GM12878 (cell line): ENCODE measurements at regions not wholly inside any gene's neighbourhood (a gene's known extent, or its start where the extent isn't known, plus 50 kb on each side); places are given as distances from the start of the nearest gene placed in this dataset.

Source experiments
- ATAC-seq: fragments of 200-7000 bp; cut with Tn5 transposase; 3 replicates; pipeline ENCODE4 v1.9.1; 2020; ENCODE audit warnings: mild to moderate bottlenecking, moderate library complexity
- BruUV-seq: library from RNA; stranded (reverse); fragments of 400-500 nt; replicated peaks from 2 replicates; lab custom pipeline; 2021; lab: Mats Ljungman, UMichigan
- CTCF ChIA-PET: fragments of 300-600 bp; sonication (Branson Sonifier 250); formaldehyde crosslinking; extraction: SDS; loops from one replicate; lab custom pipeline; 2021; ENCODE audit warnings: inconsistent platforms; lab: Yijun Ruan, JAX
- POLR2A ChIA-PET: fragments of 350-600 bp; formaldehyde crosslinking; extraction: SDS; loops from one replicate; lab custom pipeline; 2021; ENCODE audit warnings: inconsistent platforms; lab: Charles Lee
- RAD21 ChIA-PET: fragments of 300-600 bp; sonication (Branson Sonifier 250); formaldehyde crosslinking; loops from one replicate; lab custom pipeline; 2023; ENCODE audit warnings: antibody characterized with exemption; ENCODE audit not compliant: unreplicated experiment; lab: Charles Lee
- SMC1A ChIA-PET: fragments of 300-600 bp; sonication (Branson Sonifier 250); formaldehyde crosslinking; loops from one replicate; lab custom pipeline; 2023; ENCODE audit not compliant: unreplicated experiment, uncharacterized antibody; lab: Charles Lee
- DNase-seq: peaks from one replicate; pipeline ENCODE4 v3.0.0-alpha.2; 2011; ENCODE audit warnings: low read depth, low spot score
- FAIRE-seq: peaks from 3 replicates; lab custom pipeline; 2011; peaks lifted over from hg19 to GRCh38; lab: Jason Lieb, UNC
- H2AFZ ChIP-seq: 2 replicates; pipeline ENCODE4 v1.6.0; 2011; ENCODE audit warnings: low read depth, low read length, control low read depth; ENCODE audit not compliant: control insufficient read depth
- H3K27ac ChIP-seq: 2 replicates; pipeline ENCODE4 v1.5.1; 2011; ENCODE audit warnings: control low read depth; ENCODE audit not compliant: control insufficient read depth, insufficient read depth
- H3K27me3 ChIP-seq, 2 experiments: replicated peaks in 1 of 2; 2 replicates each; pipeline versions ENCODE4 v1.6.0 to v1.6.1; 2011; ENCODE audit warnings: low read length in 1 of 2; ENCODE audit not compliant: control insufficient read depth in 2 of 2, insufficient read depth in 2 of 2
- H3K36me3 ChIP-seq, 2 experiments: 2 replicates each; pipeline ENCODE4 v1.5.1; 2011; ENCODE audit warnings: low read length in 1 of 2; ENCODE audit not compliant: control insufficient read depth in 2 of 2, insufficient read depth in 2 of 2
- H3K4me1 ChIP-seq: 2 replicates; pipeline ENCODE4 v1.6.1; 2011; ENCODE audit warnings: mild to moderate bottlenecking, low read length, moderate library complexity, mixed read lengths; ENCODE audit not compliant: control insufficient read depth, insufficient read depth
- H3K4me2 ChIP-seq: 2 replicates; pipeline ENCODE4 v1.6.0; 2011; ENCODE audit warnings: control low read depth; ENCODE audit not compliant: control insufficient read depth, insufficient read depth
- H3K4me3 ChIP-seq: fragments of 200-600 bp; sonication (generic); 2 replicates; pipeline ENCODE4 v1.5.1; 2016
- H3K79me2 ChIP-seq: 2 replicates; pipeline ENCODE4 v1.6.0; 2011; ENCODE audit warnings: low read length; ENCODE audit not compliant: control insufficient read depth, insufficient read depth
- H3K9ac ChIP-seq: 2 replicates; pipeline ENCODE4 v1.8.0; 2011; ENCODE audit warnings: low read length, control low read depth, mixed read lengths; ENCODE audit not compliant: control insufficient read depth, insufficient read depth
- H3K9me3 ChIP-seq: replicated peaks from 3 replicates; pipeline ENCODE4 v1.5.1; 2011; ENCODE audit warnings: mild to moderate bottlenecking, low read length; ENCODE audit not compliant: control insufficient read depth, insufficient read depth
- H4K20me1 ChIP-seq: 2 replicates; pipeline ENCODE4 v1.6.0; 2011; ENCODE audit not compliant: control insufficient read depth, insufficient read depth
- IRF4 ChIP-seq: IDR thresholded peaks from 2 replicates; pipeline ENCODE4 v1.6.1; 2011; ENCODE audit warnings: low read depth, low read length
- JUNB ChIP-seq: IDR thresholded peaks from 2 replicates; pipeline ENCODE4 v1.6.1; 2016; ENCODE audit warnings: antibody characterized with exemption, mild to moderate bottlenecking
- NFYA ChIP-seq: IDR thresholded peaks from 2 replicates; pipeline ENCODE4 v1.6.1; 2011; ENCODE audit warnings: low read depth, mild to moderate bottlenecking, low read length, improper control_type of control experiment, borderline replicate concordance
- PAX5 ChIP-seq: IDR thresholded peaks from 2 replicates; pipeline ENCODE4 v1.6.1; 2011; ENCODE audit warnings: low read depth, low read length, borderline replicate concordance
- SMAD1 ChIP-seq: fragments of 450-650 bp; IDR thresholded peaks from 2 replicates; pipeline ENCODE4 v1.6.1; 2018; ENCODE audit warnings: mild to moderate bottlenecking, low read depth; ENCODE audit not compliant: partially characterized antibody
- SREBF1 ChIP-seq: IDR thresholded peaks from 2 replicates; pipeline ENCODE4 v1.6.1; 2012; ENCODE audit warnings: mild to moderate bottlenecking, low read length
- TCF3 ChIP-seq: IDR thresholded peaks from 2 replicates; pipeline ENCODE4 v1.6.1; 2012; ENCODE audit warnings: low read depth, mild to moderate bottlenecking, low read length, borderline replicate concordance; ENCODE audit not compliant: insufficient read depth
- WGBS: methylation state at CpG from one replicate; pipeline ENCODE4 v1.1.6; 2016; ENCODE audit warnings: low lambda C conversion rate; ENCODE audit not compliant: insufficient replicate concordance, insufficient coverage; ENCODE audit errors: missing lambda C conversion rate; 5-methylcytosine and 5-hydroxymethylcytosine counted together
- in situ Hi-C: fragments of 300-500 bp; cut with MboI; formaldehyde crosslinking; loops from 9 replicates; pipeline ENCODE4 v1.14.3; 2018; ENCODE audit warnings: mixed read lengths
- intact Hi-C: fragments of 100-400 bp; cut with micrococcal nuclease; formaldehyde crosslinking; loops from one replicate; pipeline ENCODE4 v1.14.2; 2022; ENCODE audit not compliant: unreplicated experiment
- TF ChIP-seq, protein P1 (sequence below): fragments of 450-650 bp; IDR thresholded peaks from 2 replicates; pipeline ENCODE4 v1.6.1; 2014; ENCODE audit warnings: mild to moderate bottlenecking
- TF ChIP-seq, protein P2 (sequence below): IDR thresholded peaks from 2 replicates; pipeline ENCODE4 v1.6.1; 2012; ENCODE audit warnings: mild to moderate bottlenecking, low read depth, low read length

DNA sequence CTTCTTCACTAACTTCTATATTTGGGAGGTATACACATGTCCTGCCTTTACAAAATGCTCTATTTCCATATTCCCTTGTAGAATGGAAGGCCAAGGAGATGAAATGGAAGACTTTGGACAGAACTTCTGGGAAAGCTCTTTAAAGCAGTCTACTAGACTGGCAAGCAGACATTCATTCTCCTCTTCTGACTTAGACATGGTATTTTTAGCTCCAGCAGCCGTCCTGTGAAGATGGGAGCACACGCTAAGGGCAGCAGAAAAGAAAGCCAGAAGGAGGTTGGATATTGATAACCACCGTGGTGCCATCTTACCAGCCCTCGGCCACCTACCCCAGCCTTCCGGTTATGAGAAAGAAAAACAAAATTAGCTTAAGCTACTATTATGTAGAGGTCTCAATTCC is 70.1 kb upstream of the E2F3 start:
- WGBS, result 30% methylated on average over 5 of the region's 5 CpGs
- RAD21 ChIA-PET, result no interaction called here
- in situ Hi-C loops, result no loop called here
- H3K9me3 ChIP-seq, result no peaks in the 10 kb centered on the region; the same call in 2 of the 3 replicates
- CTCF ChIA-PET, result interaction anchor here (0.9 to 1.3 kb wide), 3 partner anchors 11 to 196 kb away, joined by 3 read pairs; no protein-coding TSS in a partner anchor
- intact Hi-C loops, result no loop called here
- no peak overlapping the region for H3K27ac ChIP-seq
- no peak overlapping the region for H2AFZ ChIP-seq
- no peaks in the 10 kb centered on the region for H3K36me3 ChIP-seq
- POLR2A ChIA-PET, result no interaction called here
- H3K4me2 ChIP-seq, result no peak overlapping the region
- ATAC-seq (no peak), DNase-seq (no peak), FAIRE-seq (no peak)
- H4K20me1 ChIP-seq, result no peaks in the 10 kb centered on the region
- no peaks in the 10 kb centered on the region for H3K27me3 ChIP-seq
- H3K9ac ChIP-seq, result no peak overlapping the region
- H3K79me2 ChIP-seq, result no peaks in the 10 kb centered on the region
- SMC1A ChIA-PET, result interaction anchor here (1.1 to 1.3 kb wide), 2 partner anchors 11 to 34 kb away, joined by 3 to 4 read pairs; no protein-coding TSS in a partner anchor
- no peaks in the 10 kb centered on the region for H3K4me1 ChIP-seq
- no TSS peak for BruUV-seq
- TF ChIP-seq, protein P1, sequence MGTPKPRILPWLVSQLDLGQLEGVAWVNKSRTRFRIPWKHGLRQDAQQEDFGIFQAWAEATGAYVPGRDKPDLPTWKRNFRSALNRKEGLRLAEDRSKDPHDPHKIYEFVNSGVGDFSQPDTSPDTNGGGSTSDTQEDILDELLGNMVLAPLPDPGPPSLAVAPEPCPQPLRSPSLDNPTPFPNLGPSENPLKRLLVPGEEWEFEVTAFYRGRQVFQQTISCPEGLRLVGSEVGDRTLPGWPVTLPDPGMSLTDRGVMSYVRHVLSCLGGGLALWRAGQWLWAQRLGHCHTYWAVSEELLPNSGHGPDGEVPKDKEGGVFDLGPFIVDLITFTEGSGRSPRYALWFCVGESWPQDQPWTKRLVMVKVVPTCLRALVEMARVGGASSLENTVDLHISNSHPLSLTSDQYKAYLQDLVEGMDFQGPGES, result no peak
- no peak for TF ChIP-seq TCF3
- no peak for TF ChIP-seq NFYA
- no peak for TF ChIP-seq SREBF1
- TF ChIP-seq IRF4, result no peak
- TF ChIP-seq JUNB, result no peak
- no peak overlapping the region for H3K4me3 ChIP-seq

- ATAC-seq, result no peak
- BruUV-seq, result no TSS peak
- 0% methylated on average over 1 of the region's 1 CpG for WGBS
- H3K36me3 ChIP-seq, result no peaks in the 10 kb centered on the region
- no peak overlapping the region for H3K27ac ChIP-seq
- H3K4me1 ChIP-seq, result no peaks in the 10 kb centered on the region
- in situ Hi-C loops (no loop called here), intact Hi-C loops (no loop called here)
- no peaks in the 10 kb centered on the region for H3K79me2 ChIP-seq
- no peak overlapping the region for H3K9ac ChIP-seq
- no peak overlapping the region for H2AFZ ChIP-seq
- no peaks in the 10 kb centered on the region for H3K27me3 ChIP-seq
- SMC1A ChIA-PET, result interaction anchor here (1.3 kb wide), 1 partner anchor 10 kb away, joined by 4 read pairs; no protein-coding TSS in a partner anchor
- CTCF ChIA-PET, result interaction anchor here (1.1 to 1.3 kb wide), 2 partner anchors 42 to 195 kb away, joined by 3 read pairs; no protein-coding TSS in a partner anchor
- RAD21 ChIA-PET, result interaction anchor here (0.5 kb wide), 1 partner anchor 73 kb away, joined by 3 read pairs; no protein-coding TSS in a partner anchor
- no peaks in the 10 kb centered on the region for H4K20me1 ChIP-seq
- no peak overlapping the region for H3K4me2 ChIP-seq
- POLR2A ChIA-PET, result no interaction called here
- H3K4me3 ChIP-seq, result no peak overlapping the region
- no peak for FAIRE-seq
- no peaks in the 10 kb centered on the region; the same call in 2 of the 3 replicates for H3K9me3 ChIP-seq
- DNase-seq, result no peak
- TF ChIP-seq, protein P2, sequence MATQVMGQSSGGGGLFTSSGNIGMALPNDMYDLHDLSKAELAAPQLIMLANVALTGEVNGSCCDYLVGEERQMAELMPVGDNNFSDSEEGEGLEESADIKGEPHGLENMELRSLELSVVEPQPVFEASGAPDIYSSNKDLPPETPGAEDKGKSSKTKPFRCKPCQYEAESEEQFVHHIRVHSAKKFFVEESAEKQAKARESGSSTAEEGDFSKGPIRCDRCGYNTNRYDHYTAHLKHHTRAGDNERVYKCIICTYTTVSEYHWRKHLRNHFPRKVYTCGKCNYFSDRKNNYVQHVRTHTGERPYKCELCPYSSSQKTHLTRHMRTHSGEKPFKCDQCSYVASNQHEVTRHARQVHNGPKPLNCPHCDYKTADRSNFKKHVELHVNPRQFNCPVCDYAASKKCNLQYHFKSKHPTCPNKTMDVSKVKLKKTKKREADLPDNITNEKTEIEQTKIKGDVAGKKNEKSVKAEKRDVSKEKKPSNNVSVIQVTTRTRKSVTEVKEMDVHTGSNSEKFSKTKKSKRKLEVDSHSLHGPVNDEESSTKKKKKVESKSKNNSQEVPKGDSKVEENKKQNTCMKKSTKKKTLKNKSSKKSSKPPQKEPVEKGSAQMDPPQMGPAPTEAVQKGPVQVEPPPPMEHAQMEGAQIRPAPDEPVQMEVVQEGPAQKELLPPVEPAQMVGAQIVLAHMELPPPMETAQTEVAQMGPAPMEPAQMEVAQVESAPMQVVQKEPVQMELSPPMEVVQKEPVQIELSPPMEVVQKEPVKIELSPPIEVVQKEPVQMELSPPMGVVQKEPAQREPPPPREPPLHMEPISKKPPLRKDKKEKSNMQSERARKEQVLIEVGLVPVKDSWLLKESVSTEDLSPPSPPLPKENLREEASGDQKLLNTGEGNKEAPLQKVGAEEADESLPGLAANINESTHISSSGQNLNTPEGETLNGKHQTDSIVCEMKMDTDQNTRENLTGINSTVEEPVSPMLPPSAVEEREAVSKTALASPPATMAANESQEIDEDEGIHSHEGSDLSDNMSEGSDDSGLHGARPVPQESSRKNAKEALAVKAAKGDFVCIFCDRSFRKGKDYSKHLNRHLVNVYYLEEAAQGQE, result no peak
- TF ChIP-seq SMAD1 (no peak), PAX5 (no peak)
Measured at GRCh38 chr6:20332441-20333006, 69.2 kb upstream of the E2F3 start.
